ENCODE measurements at regions not wholly inside any gene's neighbourhood (a gene's known extent, or its start where the extent isn't known, plus 50 kb on each side); places are given as distances from the start of the nearest gene placed in this dataset.

GRCh38 chr18:65548316-65548715, 202.5 kb upstream of the CDH7 start:
- no peak for TF ChIP-seq CTCF (IDR thresholded peaks at IDR 0.05; ENCODE audit: borderline replicate concordance)

GRCh38 chr18:65547046-65547445, 203.8 kb upstream of the CDH7 start:
- Histone ChIP-seq H3K27ac (replicated peaks) (no peak overlapping the region), H3K9me3 (replicated peaks) (peaks cover 21% of the 10 kb centered on the region), H3K27me3 (ENCODE audit: low read depth) (no peaks in the 10 kb centered on the region), H3K36me3 (no peaks in the 10 kb centered on the region), H3K4me3 (no peak overlapping the region), H3K4me1 (no peaks in the 10 kb centered on the region)
- no peak for DNase-seq
- intact Hi-C loops (cut with micrococcal nuclease), result no loop called here
- TF ChIP-seq CTCF (IDR thresholded peaks at IDR 0.05; ENCODE audit: borderline replicate concordance), result no peak

More at GRCh38 chr18:65548316-65548715, 202.5 kb upstream of the CDH7 start:
- peaks cover 19% of the 10 kb centered on the region for H3K9me3 ChIP-seq (replicated peaks)
- no peak for DNase-seq
- H3K4me3 ChIP-seq, result no peak overlapping the region
- H3K4me1 ChIP-seq, result no peaks in the 10 kb centered on the region
- intact Hi-C loops (cut with micrococcal nuclease), result no loop called here
- H3K27me3 ChIP-seq (ENCODE audit: low read depth), result no peaks in the 10 kb centered on the region
- H3K36me3 ChIP-seq, result no peaks in the 10 kb centered on the region
- H3K27ac ChIP-seq (replicated peaks), result no peak overlapping the region

- Histone ChIP-seq H3K4me3 (no peak overlapping the region), H3K27me3 (ENCODE audit: low read depth) (no peaks in the 10 kb centered on the region), H3K9me3 (replicated peaks) (peaks cover 22% of the 10 kb centered on the region), H3K27ac (replicated peaks) (no peak overlapping the region), H3K4me1 (no peaks in the 10 kb centered on the region), H3K36me3 (no peaks in the 10 kb centered on the region)
- intact Hi-C loops (cut with micrococcal nuclease), result no loop called here
- no peak for TF ChIP-seq CTCF (IDR thresholded peaks at IDR 0.05; ENCODE audit: borderline replicate concordance)
- DNase-seq, result no peak
Measured at GRCh38 chr18:65544701-65545100, 206.1 kb upstream of the CDH7 start.

GRCh38 chr18:65527879-65528633, 222.8 kb upstream of the CDH7 start:
- no peak overlapping the region for H3K27ac ChIP-seq (replicated peaks)
- no peak for TF ChIP-seq CTCF (IDR thresholded peaks at IDR 0.05; ENCODE audit: borderline replicate concordance)
- H3K9me3 ChIP-seq (replicated peaks), result peaks cover 21% of the 10 kb centered on the region
- no peaks in the 10 kb centered on the region for H3K27me3 ChIP-seq (ENCODE audit: low read depth)
- H3K4me3 ChIP-seq, result no peak overlapping the region
- no peaks in the 10 kb centered on the region for H3K4me1 ChIP-seq
- DNase-seq, result no peak
- H3K36me3 ChIP-seq, result no peaks in the 10 kb centered on the region
- intact Hi-C loops (cut with micrococcal nuclease), result no loop called here

GRCh38 chr18:65526099-65526498, 224.7 kb upstream of the CDH7 start:
- no peak for DNase-seq
- Histone ChIP-seq H3K9me3 (replicated peaks) (peaks cover 22% of the 10 kb centered on the region), H3K36me3 (no peaks in the 10 kb centered on the region), H3K27me3 (ENCODE audit: low read depth) (no peaks in the 10 kb centered on the region), H3K4me3 (no peak overlapping the region), H3K27ac (replicated peaks) (no peak overlapping the region), H3K4me1 (no peaks in the 10 kb centered on the region)
- intact Hi-C loops (cut with micrococcal nuclease), result no loop called here
- TF ChIP-seq CTCF (IDR thresholded peaks at IDR 0.05; ENCODE audit: borderline replicate concordance), result no peak
